ENCODE measurements at regions not wholly inside any gene's neighbourhood (a gene's known extent, or its start where the extent isn't known, plus 50 kb on each side); places are given as distances from the start of the nearest gene placed in this dataset.

DNA sequence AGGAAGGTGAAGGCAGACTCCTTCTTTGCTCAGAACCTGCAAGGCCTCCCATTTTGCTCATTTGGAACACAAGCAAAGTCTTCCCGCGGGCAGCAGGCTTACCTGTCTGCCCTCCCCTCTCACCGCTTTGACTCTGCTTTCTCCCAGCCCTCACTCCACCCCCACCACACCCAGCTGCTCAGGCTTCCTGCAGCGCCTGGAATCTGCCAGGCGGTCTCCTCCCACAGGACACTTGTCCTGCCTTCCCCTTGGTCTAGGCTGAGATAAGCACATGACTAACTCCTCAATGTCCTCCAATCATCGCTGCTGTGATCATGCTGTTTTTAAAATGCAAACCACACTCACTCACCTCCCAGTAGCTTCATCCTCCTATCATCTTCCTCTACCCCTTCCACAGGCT lies 430.0 kb downstream of the ZNF516 start:
- intact Hi-C loops (cut with micrococcal nuclease; ENCODE audit: unreplicated experiment) = no loop called here
- Mint-ChIP-seq H3K9me3 (ENCODE audit: low read depth, unreplicated experiment) (peaks cover 2% of the 10 kb centered on the region), H3K4me1 (ENCODE audit: low read depth, unreplicated experiment) (no peaks in the 10 kb centered on the region), H3K4me3 (ENCODE audit: low read depth, unreplicated experiment) (no peak overlapping the region), H3K27me3 (ENCODE audit: unreplicated experiment) (no peaks in the 10 kb centered on the region), H3K27ac (ENCODE audit: unreplicated experiment) (no peak overlapping the region), H3K36me3 (ENCODE audit: insufficient read depth, unreplicated experiment) (no peaks in the 10 kb centered on the region)
- no peak for DNase-seq
- no TSS peak for BruUV-seq (replicated peaks)
- TF ChIP-seq, protein P1, sequence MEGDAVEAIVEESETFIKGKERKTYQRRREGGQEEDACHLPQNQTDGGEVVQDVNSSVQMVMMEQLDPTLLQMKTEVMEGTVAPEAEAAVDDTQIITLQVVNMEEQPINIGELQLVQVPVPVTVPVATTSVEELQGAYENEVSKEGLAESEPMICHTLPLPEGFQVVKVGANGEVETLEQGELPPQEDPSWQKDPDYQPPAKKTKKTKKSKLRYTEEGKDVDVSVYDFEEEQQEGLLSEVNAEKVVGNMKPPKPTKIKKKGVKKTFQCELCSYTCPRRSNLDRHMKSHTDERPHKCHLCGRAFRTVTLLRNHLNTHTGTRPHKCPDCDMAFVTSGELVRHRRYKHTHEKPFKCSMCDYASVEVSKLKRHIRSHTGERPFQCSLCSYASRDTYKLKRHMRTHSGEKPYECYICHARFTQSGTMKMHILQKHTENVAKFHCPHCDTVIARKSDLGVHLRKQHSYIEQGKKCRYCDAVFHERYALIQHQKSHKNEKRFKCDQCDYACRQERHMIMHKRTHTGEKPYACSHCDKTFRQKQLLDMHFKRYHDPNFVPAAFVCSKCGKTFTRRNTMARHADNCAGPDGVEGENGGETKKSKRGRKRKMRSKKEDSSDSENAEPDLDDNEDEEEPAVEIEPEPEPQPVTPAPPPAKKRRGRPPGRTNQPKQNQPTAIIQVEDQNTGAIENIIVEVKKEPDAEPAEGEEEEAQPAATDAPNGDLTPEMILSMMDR (IDR thresholded peaks at IDR 0.05; ENCODE audit: unreplicated experiment) = no peak
- CTCF ChIA-PET = no interaction called here

DNA sequence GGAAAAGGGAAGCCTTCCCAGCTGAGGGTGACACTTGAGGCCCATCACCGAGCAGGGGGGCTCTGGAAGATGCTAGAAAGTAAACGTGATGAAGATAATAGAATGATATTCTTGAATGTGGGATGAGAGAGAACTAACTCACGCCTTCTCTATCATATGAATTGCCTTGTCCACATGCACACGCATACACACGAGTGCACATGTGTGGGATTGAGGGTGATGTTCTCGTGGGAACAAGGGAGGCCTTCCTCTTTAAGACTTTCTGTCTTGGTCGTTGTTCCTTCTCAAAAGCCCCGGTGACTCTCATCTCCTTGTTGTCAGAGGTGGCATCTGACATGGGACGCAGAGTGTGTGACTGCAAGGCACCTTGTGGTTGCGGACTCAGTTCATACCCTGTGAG lies 436.9 kb downstream of the ZNF516 start:
- no peak overlapping the region for H3K27ac Mint-ChIP-seq (ENCODE audit: unreplicated experiment)

DNA sequence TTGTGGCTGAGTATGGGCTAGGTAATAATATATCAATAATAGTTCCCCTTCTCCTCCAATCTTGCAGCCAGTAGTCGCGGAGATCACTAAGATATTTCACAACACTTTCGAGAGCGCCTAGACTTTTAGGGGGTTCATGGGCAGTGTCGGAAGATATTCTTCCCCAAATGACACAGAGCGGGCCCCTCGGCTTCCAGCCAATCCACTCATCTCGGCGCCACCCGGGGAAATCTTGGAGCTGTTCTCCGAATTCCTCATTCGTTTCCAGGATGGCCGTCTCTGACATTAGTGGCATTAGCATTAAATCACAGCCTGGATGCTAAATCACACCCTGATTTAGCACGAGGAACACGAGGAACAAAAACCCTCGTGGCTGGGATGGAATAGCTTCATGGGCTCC lies 437.7 kb downstream of the ZNF516 start:
- no peak overlapping the region for H3K27ac Mint-ChIP-seq (ENCODE audit: unreplicated experiment)
- BruUV-seq (replicated peaks) = no TSS peak
- TF ChIP-seq, protein P1 (IDR thresholded peaks at IDR 0.05; ENCODE audit: unreplicated experiment) = no peak
- H3K9me3 Mint-ChIP-seq (ENCODE audit: low read depth, unreplicated experiment) = peaks cover 9% of the 10 kb centered on the region
- H3K4me1 Mint-ChIP-seq (ENCODE audit: low read depth, unreplicated experiment) = no peaks in the 10 kb centered on the region
- DNase-seq = no peak
- no peaks in the 10 kb centered on the region for H3K27me3 Mint-ChIP-seq (ENCODE audit: unreplicated experiment)
- intact Hi-C loops (cut with micrococcal nuclease; ENCODE audit: unreplicated experiment) = no loop called here
- CTCF ChIA-PET = no interaction called here
- H3K4me3 Mint-ChIP-seq (ENCODE audit: low read depth, unreplicated experiment) = no peak overlapping the region
- H3K36me3 Mint-ChIP-seq (ENCODE audit: insufficient read depth, unreplicated experiment) = no peaks in the 10 kb centered on the region

More for the DNA sequence above, 436.9 kb downstream of the ZNF516 start:
- H3K9me3 Mint-ChIP-seq (ENCODE audit: low read depth, unreplicated experiment) = peaks cover 9% of the 10 kb centered on the region
- H3K27me3 Mint-ChIP-seq (ENCODE audit: unreplicated experiment) = no peaks in the 10 kb centered on the region
- TF ChIP-seq, protein P1 (IDR thresholded peaks at IDR 0.05; ENCODE audit: unreplicated experiment) = no peak
- intact Hi-C loops (cut with micrococcal nuclease; ENCODE audit: unreplicated experiment) = no loop called here
- H3K4me1 Mint-ChIP-seq (ENCODE audit: low read depth, unreplicated experiment) = no peaks in the 10 kb centered on the region
- no peak for DNase-seq
- CTCF ChIA-PET = no interaction called here
- no peaks in the 10 kb centered on the region for H3K36me3 Mint-ChIP-seq (ENCODE audit: insufficient read depth, unreplicated experiment)
- H3K4me3 Mint-ChIP-seq (ENCODE audit: low read depth, unreplicated experiment) = no peak overlapping the region
- no TSS peak for BruUV-seq (replicated peaks)

DNA sequence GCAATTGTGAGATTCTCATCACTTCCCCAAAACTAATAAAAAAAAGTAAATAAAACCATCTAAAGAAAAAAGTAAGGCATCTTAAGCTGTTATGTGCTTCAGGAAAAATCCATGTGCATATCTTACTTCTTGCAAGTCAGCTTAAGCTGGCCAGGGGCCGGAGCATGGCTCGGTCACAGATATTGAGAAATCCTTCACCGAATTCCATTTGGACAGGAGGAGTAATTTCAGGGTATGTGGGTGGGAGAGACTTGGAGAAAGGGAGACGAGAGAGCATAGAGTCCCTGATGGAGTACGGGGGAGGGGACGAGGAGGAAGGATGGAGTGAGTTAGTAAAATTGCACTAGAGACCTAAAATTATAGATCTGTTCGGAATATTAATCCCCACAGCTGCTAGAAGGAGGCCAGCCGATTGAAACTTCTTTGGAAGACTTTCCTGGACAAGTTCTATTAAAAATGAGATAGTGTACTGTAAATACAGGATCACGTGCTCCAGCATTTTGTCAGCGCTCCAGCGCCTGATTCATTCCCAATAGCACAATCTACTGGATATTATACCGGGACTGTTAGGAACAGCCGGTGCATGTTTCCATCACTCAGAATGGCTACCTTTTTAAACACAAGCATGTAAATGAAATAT lies 438.5 kb downstream of the ZNF516 start:
- Mint-ChIP-seq H3K9me3 (ENCODE audit: low read depth, unreplicated experiment) (peaks cover 12% of the 10 kb centered on the region), H3K4me3 (ENCODE audit: low read depth, unreplicated experiment) (no peak overlapping the region), H3K36me3 (ENCODE audit: insufficient read depth, unreplicated experiment) (no peaks in the 10 kb centered on the region), H3K27me3 (ENCODE audit: unreplicated experiment) (no peaks in the 10 kb centered on the region), H3K27ac (ENCODE audit: unreplicated experiment) (no peak overlapping the region), H3K4me1 (ENCODE audit: low read depth, unreplicated experiment) (no peaks in the 10 kb centered on the region)
- CTCF ChIA-PET = no interaction called here
- intact Hi-C loops (cut with micrococcal nuclease; ENCODE audit: unreplicated experiment) = no loop called here
- no peak for DNase-seq
- TF ChIP-seq, protein P1 (IDR thresholded peaks at IDR 0.05; ENCODE audit: unreplicated experiment) = no peak
- BruUV-seq (replicated peaks) = no TSS peak

All from Calu3 (cell line).